Type B pancreatic cell (in vitro differentiated cells): ENCODE measurements at regions not wholly inside any gene's neighbourhood (a gene's known extent, or its start where the extent isn't known, plus 50 kb on each side); places are given as distances from the start of the nearest gene placed in this dataset.

Source experiments
- DNase-seq: peaks from one replicate; pipeline ENCODE4 v3.0.0; 2021; ENCODE audit warnings: mixed read lengths; ENCODE audit not compliant: unreplicated experiment; ENCODE audit errors: extremely low spot score
- H3K27ac Mint-ChIP-seq: 2 replicates; pipeline ENCODE4 v1.8.0; 2021; ENCODE audit warnings: mild to moderate bottlenecking, mixed read lengths
- H3K27me3 Mint-ChIP-seq: 2 replicates; pipeline ENCODE4 v1.8.0; 2021; ENCODE audit warnings: mixed read lengths
- H3K36me3 Mint-ChIP-seq: 2 replicates; pipeline ENCODE4 v1.8.0; 2021; ENCODE audit warnings: mixed read lengths
- H3K4me1 Mint-ChIP-seq: one replicate; pipeline ENCODE4 v1.8.0; 2021; ENCODE audit warnings: mixed read lengths; ENCODE audit not compliant: unreplicated experiment
- H3K4me3 Mint-ChIP-seq: 2 replicates; pipeline ENCODE4 v1.8.0; 2021; ENCODE audit warnings: mild to moderate bottlenecking, mixed read lengths
- H3K9me3 Mint-ChIP-seq: 2 replicates; pipeline ENCODE4 v1.8.0; 2021; ENCODE audit warnings: mixed read lengths
- CTCF ChIP-seq: fragments of 200-600 bp; sonication (generic); conservative IDR thresholded peaks from 2 replicates; pipeline ENCODE4 v1.5.0; 2021; ENCODE audit warnings: antibody characterized with exemption, mild to moderate bottlenecking

- TF ChIP-seq CTCF: no peak
- Mint-ChIP-seq H3K36me3 (no peaks in the 10 kb centered on the region), H3K9me3 (no peaks in the 10 kb centered on the region), H3K27me3 (peaks cover 9% of the 10 kb centered on the region), H3K27ac (no peak overlapping the region), H3K4me3 (no peak overlapping the region), H3K4me1 (peaks cover 4% of the 10 kb centered on the region)
- no peak for DNase-seq
Observed at GRCh38 chr9:75431375-75431774, 343.1 kb downstream of the OSTF1 start.

GRCh38 chr9:75432386-75432785, 344.1 kb downstream of the OSTF1 start:
- Mint-ChIP-seq H3K4me1 (peaks cover 4% of the 10 kb centered on the region), H3K27me3 (peaks cover 6% of the 10 kb centered on the region), H3K9me3 (no peaks in the 10 kb centered on the region), H3K36me3 (no peaks in the 10 kb centered on the region), H3K4me3 (no peak overlapping the region), H3K27ac (no peak overlapping the region)
- TF ChIP-seq CTCF: no peak
- no peak for DNase-seq

- H3K4me1 Mint-ChIP-seq: peaks cover 4% of the 10 kb centered on the region
Observed at GRCh38 chr9:75432888-75433287, 344.6 kb downstream of the OSTF1 start.

GRCh38 chr9:75438716-75439115, 350.4 kb downstream of the OSTF1 start:
- H3K4me3 Mint-ChIP-seq: no peak overlapping the region
- DNase-seq: no peak
- H3K9me3 Mint-ChIP-seq: no peaks in the 10 kb centered on the region
- no peak overlapping the region for H3K27ac Mint-ChIP-seq
- no peaks in the 10 kb centered on the region for H3K4me1 Mint-ChIP-seq
- no peaks in the 10 kb centered on the region for H3K36me3 Mint-ChIP-seq
- H3K27me3 Mint-ChIP-seq: peaks cover 3% of the 10 kb centered on the region
- no peak for TF ChIP-seq CTCF

More at GRCh38 chr9:75432888-75433287, 344.6 kb downstream of the OSTF1 start:
- Mint-ChIP-seq H3K4me3 (no peak overlapping the region), H3K27ac (no peak overlapping the region), H3K9me3 (no peaks in the 10 kb centered on the region), H3K27me3 (peaks cover 6% of the 10 kb centered on the region), H3K36me3 (no peaks in the 10 kb centered on the region)
- TF ChIP-seq CTCF: no peak
- no peak for DNase-seq

DNA sequence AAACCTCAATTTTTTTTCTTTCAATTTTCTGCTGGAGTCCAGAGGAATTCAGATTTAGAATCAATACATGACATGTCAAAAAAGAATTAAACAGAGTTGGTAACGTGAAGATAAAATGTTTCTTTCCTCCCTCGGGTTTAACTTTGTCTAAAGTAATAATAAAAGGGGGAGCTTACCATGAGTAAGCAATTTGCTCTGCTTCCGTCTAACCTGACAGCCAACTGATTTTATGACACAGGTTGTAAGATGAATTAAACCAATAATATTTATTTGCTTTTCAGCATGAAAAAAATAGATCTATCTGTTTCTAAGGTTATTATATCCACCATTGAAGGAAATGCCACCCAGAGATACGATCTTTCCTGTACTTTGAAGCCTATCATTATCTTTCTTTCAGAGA, 352.6 kb downstream of the OSTF1 start:
- H3K4me3 Mint-ChIP-seq: no peak overlapping the region
- no peaks in the 10 kb centered on the region for H3K9me3 Mint-ChIP-seq
- H3K4me1 Mint-ChIP-seq: no peaks in the 10 kb centered on the region
- TF ChIP-seq CTCF: no peak
- no peak overlapping the region for H3K27ac Mint-ChIP-seq
- H3K36me3 Mint-ChIP-seq: no peaks in the 10 kb centered on the region
- DNase-seq: no peak
- peaks cover 3% of the 10 kb centered on the region for H3K27me3 Mint-ChIP-seq

GRCh38 chr9:75445144-75445543, 356.8 kb downstream of the OSTF1 start:
- Mint-ChIP-seq H3K4me1 (no peaks in the 10 kb centered on the region), H3K4me3 (no peak overlapping the region), H3K27ac (no peak overlapping the region), H3K27me3 (peaks cover 7% of the 10 kb centered on the region), H3K36me3 (no peaks in the 10 kb centered on the region), H3K9me3 (no peaks in the 10 kb centered on the region)
- TF ChIP-seq CTCF: no peak
- DNase-seq: no peak
